SH-SY5Y (cell line): ENCODE measurements at regions not wholly inside any gene's neighbourhood (a gene's known extent, or its start where the extent isn't known, plus 50 kb on each side); places are given as distances from the start of the nearest gene placed in this dataset.

Experiments
- GATA2 ChIP-seq: IDR thresholded peaks from 2 replicates; pipeline ENCODE4 v1.6.1; 2011; ENCODE audit warnings: mild to moderate bottlenecking, low read depth, low read length
- GATA3 ChIP-seq: IDR thresholded peaks from 2 replicates; pipeline ENCODE4 v1.6.1; 2011; ENCODE audit warnings: low read depth, mild to moderate bottlenecking, low read length, moderate library complexity

GRCh38 chr22:25353516-25354445 lies 134.3 kb downstream of the CRYBB2 start:
- no peak for TF ChIP-seq GATA2
- TF ChIP-seq GATA3: no peak
